GM23248 (cell line): ENCODE measurements at regions not wholly inside any gene's neighbourhood (a gene's known extent, or its start where the extent isn't known, plus 50 kb on each side); places are given as distances from the start of the nearest gene placed in this dataset.

Experiments
- EZH2 ChIP-seq: fragments of 200-600 bp; sonication (generic); IDR thresholded peaks from 2 replicates; pipeline ENCODE4 v1.6.1; 2018; ENCODE audit warnings: antibody characterized with exemption, mild to moderate bottlenecking; ENCODE audit not compliant: insufficient read depth, poor library complexity, severe bottlenecking
- EZH2phosphoT487 ChIP-seq: fragments of 200-600 bp; sonication (generic); IDR thresholded peaks from 2 replicates; pipeline ENCODE4 v1.6.1; 2018; ENCODE audit warnings: antibody characterized with exemption, moderate library complexity, mild to moderate bottlenecking, low read depth; ENCODE audit not compliant: insufficient read depth

DNA sequence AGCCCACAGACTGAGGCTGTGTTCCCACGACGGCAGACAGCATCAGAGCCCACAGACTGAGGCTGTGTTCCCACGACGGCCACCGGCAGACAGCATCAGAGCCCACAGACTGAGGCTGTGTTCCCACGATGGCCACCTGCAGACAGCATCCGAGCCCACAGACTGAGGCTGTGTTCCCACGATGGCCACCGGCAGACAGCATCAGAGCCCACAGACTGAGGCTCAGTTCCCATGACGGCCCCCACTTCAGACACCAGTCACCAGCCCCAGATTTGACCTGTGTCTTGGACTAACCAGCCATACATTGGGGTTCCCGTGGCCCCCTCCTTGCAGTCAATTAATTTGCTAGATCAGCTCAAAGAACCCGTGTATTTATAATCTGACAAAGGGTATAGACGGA, 57.8 kb upstream of the SNTG2 start:
- TF ChIP-seq EZH2 (no peak), EZH2phosphoT487 (no peak)
